ENCODE measurements at regions not wholly inside any gene's neighbourhood (a gene's known extent, or its start where the extent isn't known, plus 50 kb on each side); places are given as distances from the start of the nearest gene placed in this dataset.

DNA sequence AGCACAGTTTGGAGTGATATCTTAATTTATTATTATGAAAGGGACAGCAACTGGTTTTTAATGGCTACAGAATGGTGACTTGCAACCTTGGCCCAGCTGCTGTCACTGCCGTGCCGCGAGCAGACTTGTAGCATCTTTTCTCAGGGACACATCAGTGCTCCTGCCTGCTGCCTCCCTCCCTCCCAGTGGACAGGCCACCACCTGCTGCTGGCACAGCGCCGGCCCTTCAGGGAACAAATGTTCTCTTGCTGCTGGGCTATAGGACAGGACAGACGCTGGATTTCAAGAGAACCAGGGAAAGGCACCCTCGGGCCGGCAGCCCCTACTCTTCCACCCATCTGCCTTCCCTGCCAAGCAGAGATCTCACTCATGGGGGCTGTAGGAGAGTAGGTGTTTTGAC lies 413.8 kb upstream of the NFIA start:
- ChIA-PET CTCF (no interaction called here), POLR2A (ENCODE audit: low non-redundant PET) (no interaction called here)
- TF ChIP-seq CTCF (conservative IDR thresholded peaks at IDR 0.05; ENCODE audit: low read depth, low read length), result no peak
- TF ChIP-seq EZH2 (IDR thresholded peaks at IDR 0.05; ENCODE audit: borderline replicate concordance, low read depth, low read length, poor library complexity, severe bottlenecking), result no peak
- Histone ChIP-seq H3K9me3 (ENCODE audit: low read depth, low read length, poor library complexity, severe bottlenecking) (no peaks in the 10 kb centered on the region), H3K4me1 (ENCODE audit: insufficient read depth, low read length, poor library complexity, severe bottlenecking) (no peaks in the 10 kb centered on the region), H3K27me3 (replicated peaks; ENCODE audit: insufficient read depth, low read depth, low read length, poor library complexity) (peaks cover 15% of the 10 kb centered on the region), H3K27ac (ENCODE audit: low read depth, low read length, poor library complexity, severe bottlenecking) (no peak overlapping the region), H3K36me3 (ENCODE audit: insufficient read depth, low read length, poor library complexity, severe bottlenecking) (no peaks in the 10 kb centered on the region), H3K4me3 (ENCODE audit: low read depth, low read length, poor library complexity, severe bottlenecking) (no peak overlapping the region)
- no TSS peak for BruUV-seq (replicated peaks)
- intact Hi-C loops (cut with micrococcal nuclease; ENCODE audit: unreplicated experiment), result no loop called here
- no peak for DNase-seq (ENCODE audit: low spot score)

DNA sequence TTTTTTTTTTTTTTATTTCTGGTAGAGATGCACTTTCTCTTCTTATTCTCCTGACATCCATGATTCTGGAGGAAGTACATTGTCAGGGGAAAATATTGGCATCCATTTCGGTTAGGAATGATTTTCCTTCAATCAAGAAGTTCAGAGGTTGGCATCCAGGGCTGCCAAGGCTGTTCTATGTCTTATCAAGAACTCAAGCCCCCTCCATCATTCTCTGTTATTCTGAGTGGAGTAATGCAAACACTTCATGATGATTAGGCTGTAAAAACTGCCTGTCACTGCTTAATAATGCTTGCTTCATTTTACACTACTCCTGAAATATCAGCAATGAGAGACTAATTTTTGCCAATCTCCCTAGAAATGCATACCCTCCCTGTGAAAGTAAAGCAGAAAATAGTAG lies 417.1 kb upstream of the NFIA start:
- CTCF ChIA-PET, result no interaction called here
- peaks cover 31% of the 10 kb centered on the region for H3K27me3 ChIP-seq (replicated peaks; ENCODE audit: insufficient read depth, low read depth, low read length, poor library complexity)

DNA sequence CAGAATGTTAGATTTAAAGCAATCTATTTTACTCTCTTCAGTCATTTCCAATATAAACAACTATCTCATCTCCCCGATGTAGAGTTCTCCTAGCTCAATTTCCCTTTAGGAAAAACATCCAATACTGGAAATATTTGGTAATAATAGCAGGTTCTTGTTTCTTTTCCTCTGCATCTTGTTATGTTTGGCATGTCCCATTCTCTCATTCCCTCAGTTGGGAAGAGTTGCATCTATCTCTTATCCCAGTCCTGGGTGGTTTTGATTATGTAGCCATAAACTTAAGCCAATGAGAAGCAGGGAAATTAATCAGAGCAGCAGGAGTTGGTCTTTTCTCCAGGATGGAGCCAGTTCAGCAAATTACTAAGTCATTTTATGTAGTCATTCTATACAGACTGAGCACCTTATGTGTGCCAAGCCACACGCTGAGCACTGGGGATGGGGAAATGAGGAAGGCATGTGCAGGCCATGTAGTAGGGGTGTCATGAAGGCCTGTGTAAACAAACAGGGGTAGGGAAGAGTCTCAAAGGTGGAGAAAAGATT lies 418.2 kb upstream of the NFIA start:
- TF ChIP-seq EZH2 (IDR thresholded peaks at IDR 0.05; ENCODE audit: borderline replicate concordance, low read depth, low read length, poor library complexity, severe bottlenecking), result no peak
- no peak for TF ChIP-seq CTCF (conservative IDR thresholded peaks at IDR 0.05; ENCODE audit: low read depth, low read length)
- no peaks in the 10 kb centered on the region for H3K4me1 ChIP-seq (ENCODE audit: insufficient read depth, low read length, poor library complexity, severe bottlenecking)
- H3K9me3 ChIP-seq (ENCODE audit: low read depth, low read length, poor library complexity, severe bottlenecking), result no peaks in the 10 kb centered on the region
- no peak for DNase-seq (ENCODE audit: low spot score)
- no TSS peak for BruUV-seq (replicated peaks)
- peaks cover 33% of the 10 kb centered on the region for H3K27me3 ChIP-seq (replicated peaks; ENCODE audit: insufficient read depth, low read depth, low read length, poor library complexity)
- H3K4me3 ChIP-seq (ENCODE audit: low read depth, low read length, poor library complexity, severe bottlenecking), result no peak overlapping the region
- no peak overlapping the region for H3K27ac ChIP-seq (ENCODE audit: low read depth, low read length, poor library complexity, severe bottlenecking)
- H3K36me3 ChIP-seq (ENCODE audit: insufficient read depth, low read length, poor library complexity, severe bottlenecking), result no peaks in the 10 kb centered on the region
- ChIA-PET POLR2A (ENCODE audit: low non-redundant PET) (no interaction called here), CTCF (no interaction called here)
- intact Hi-C loops (cut with micrococcal nuclease; ENCODE audit: unreplicated experiment), result no loop called here

More for the DNA sequence above, 417.1 kb upstream of the NFIA start:
- Histone ChIP-seq H3K9me3 (ENCODE audit: low read depth, low read length, poor library complexity, severe bottlenecking) (no peaks in the 10 kb centered on the region), H3K4me1 (ENCODE audit: insufficient read depth, low read length, poor library complexity, severe bottlenecking) (no peaks in the 10 kb centered on the region), H3K27ac (ENCODE audit: low read depth, low read length, poor library complexity, severe bottlenecking) (no peak overlapping the region), H3K4me3 (ENCODE audit: low read depth, low read length, poor library complexity, severe bottlenecking) (no peak overlapping the region), H3K36me3 (ENCODE audit: insufficient read depth, low read length, poor library complexity, severe bottlenecking) (no peaks in the 10 kb centered on the region)
- no TSS peak for BruUV-seq (replicated peaks)
- TF ChIP-seq CTCF (conservative IDR thresholded peaks at IDR 0.05; ENCODE audit: low read depth, low read length) (no peak), EZH2 (IDR thresholded peaks at IDR 0.05; ENCODE audit: borderline replicate concordance, low read depth, low read length, poor library complexity, severe bottlenecking) (no peak)
- intact Hi-C loops (cut with micrococcal nuclease; ENCODE audit: unreplicated experiment), result no loop called here
- POLR2A ChIA-PET (ENCODE audit: low non-redundant PET), result no interaction called here
- no peak for DNase-seq (ENCODE audit: low spot score)

Data from A673 (cell line).